ENCODE measurements at regions not wholly inside any gene's neighbourhood (a gene's known extent, or its start where the extent isn't known, plus 50 kb on each side); places are given as distances from the start of the nearest gene placed in this dataset.

- H3K4me3 ChIP-seq = no peak overlapping the region
- no peak for DNase-seq (ENCODE audit: low spot score)
- TF ChIP-seq, protein P1, sequence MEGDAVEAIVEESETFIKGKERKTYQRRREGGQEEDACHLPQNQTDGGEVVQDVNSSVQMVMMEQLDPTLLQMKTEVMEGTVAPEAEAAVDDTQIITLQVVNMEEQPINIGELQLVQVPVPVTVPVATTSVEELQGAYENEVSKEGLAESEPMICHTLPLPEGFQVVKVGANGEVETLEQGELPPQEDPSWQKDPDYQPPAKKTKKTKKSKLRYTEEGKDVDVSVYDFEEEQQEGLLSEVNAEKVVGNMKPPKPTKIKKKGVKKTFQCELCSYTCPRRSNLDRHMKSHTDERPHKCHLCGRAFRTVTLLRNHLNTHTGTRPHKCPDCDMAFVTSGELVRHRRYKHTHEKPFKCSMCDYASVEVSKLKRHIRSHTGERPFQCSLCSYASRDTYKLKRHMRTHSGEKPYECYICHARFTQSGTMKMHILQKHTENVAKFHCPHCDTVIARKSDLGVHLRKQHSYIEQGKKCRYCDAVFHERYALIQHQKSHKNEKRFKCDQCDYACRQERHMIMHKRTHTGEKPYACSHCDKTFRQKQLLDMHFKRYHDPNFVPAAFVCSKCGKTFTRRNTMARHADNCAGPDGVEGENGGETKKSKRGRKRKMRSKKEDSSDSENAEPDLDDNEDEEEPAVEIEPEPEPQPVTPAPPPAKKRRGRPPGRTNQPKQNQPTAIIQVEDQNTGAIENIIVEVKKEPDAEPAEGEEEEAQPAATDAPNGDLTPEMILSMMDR (IDR thresholded peaks at IDR 0.05) = no peak
- H3K27ac ChIP-seq = no peak overlapping the region
These were observed 105.9 kb upstream of the SH3BP4 start for GRCh38 chr2:234845602-234846590.

- Histone ChIP-seq H3K4me3 (no peak overlapping the region), H3K27ac (no peak overlapping the region)
- TF ChIP-seq, protein P1 (IDR thresholded peaks at IDR 0.05) = no peak
- no peak for DNase-seq (ENCODE audit: low spot score)
These were observed 108.4 kb upstream of the SH3BP4 start for GRCh38 chr2:234843411-234843810.

- H3K27ac ChIP-seq = no peak overlapping the region
- no peak for DNase-seq (ENCODE audit: low spot score)
- TF ChIP-seq, protein P1 (IDR thresholded peaks at IDR 0.05) = no peak
- H3K4me3 ChIP-seq = no peak overlapping the region
These were observed 109.1 kb upstream of the SH3BP4 start for GRCh38 chr2:234842753-234843152.

DNA sequence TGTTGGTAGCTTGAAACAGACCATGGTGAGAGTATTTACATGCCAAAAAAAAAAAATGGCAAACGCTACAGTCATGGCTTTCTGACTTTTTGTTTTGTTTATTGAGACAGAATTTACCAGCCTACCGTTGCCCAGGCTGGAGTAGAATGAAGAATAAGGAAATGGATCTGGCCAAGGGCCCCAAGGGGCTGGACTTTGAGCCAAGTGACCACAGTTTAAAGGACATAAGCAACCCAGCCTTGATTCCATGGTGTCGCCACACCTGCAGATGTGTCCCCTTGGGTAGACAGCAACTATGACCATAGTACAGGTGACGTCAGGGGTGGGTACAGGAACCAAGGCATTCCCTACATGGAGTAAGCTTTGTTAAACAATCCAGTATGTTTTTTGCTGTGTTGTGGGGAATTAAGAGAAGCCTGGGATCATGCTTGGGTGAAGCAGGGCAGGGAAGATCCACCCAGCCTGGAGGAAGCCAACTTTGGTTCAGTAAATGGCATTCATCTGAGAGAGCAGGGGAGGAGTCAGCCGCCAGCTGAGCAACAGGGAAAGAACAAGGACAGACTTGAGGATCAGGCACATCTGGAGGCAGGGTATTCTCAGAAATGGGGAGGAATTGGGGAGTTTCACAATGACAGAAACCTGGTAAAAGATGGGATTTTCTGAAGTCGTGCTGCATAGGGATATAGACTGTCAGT is 110.3 kb upstream of the SH3BP4 start:
- TF ChIP-seq, protein P1 (IDR thresholded peaks at IDR 0.05) = no peak
- H3K4me3 ChIP-seq = no peak overlapping the region
- no peak overlapping the region for H3K27ac ChIP-seq
- no peak for DNase-seq (ENCODE audit: low spot score)

DNA sequence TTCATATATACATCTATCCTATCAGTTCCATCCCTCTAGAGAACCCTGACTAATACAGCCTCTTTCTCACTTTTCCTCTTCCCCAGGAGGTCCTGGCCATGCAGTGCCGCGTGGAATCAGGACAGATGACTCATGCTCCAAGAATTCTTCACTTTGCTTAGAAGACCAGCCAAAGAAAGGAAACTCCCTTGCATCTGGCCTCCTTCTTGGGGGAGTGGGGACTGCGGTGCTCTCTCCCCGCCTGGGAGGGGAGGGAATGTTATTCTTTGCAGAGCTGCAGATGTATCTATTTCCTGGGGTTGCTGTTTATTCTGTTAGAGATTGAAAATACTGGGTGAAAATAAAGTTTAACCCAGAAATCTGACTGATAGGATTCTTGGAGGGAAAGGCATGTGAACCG is 111.5 kb upstream of the SH3BP4 start:
- TF ChIP-seq, protein P1 (IDR thresholded peaks at IDR 0.05) = no peak
- H3K4me3 ChIP-seq = no peak overlapping the region
- H3K27ac ChIP-seq = no peak overlapping the region
- DNase-seq (ENCODE audit: low spot score) = no peak

DNA sequence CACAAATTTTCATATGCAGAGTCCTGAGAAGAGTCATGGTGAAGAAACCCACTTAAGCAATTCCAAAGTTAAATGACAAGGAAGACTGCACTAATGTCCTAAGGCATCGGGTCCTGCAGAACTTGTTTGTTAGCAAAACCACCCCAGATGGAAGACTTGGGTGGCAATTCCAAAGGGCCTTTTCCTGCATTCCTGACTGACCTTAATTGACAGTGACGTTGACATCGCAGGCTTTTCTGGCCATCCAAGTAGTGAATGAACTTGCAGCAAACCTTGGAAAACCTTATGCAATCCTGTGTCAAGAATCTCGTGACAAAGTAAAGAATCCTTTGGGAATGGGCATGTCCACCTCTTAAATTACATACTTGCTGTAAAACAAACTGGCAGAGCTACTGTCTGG is 112.5 kb upstream of the SH3BP4 start:
- H3K27ac ChIP-seq = no peak overlapping the region
- no peak for DNase-seq (ENCODE audit: low spot score)
- H3K4me3 ChIP-seq = no peak overlapping the region
- TF ChIP-seq, protein P1 (IDR thresholded peaks at IDR 0.05) = no peak

All from coronary artery (tissue), 2 donors.